GM23338 (cell line): ENCODE measurements at regions not wholly inside any gene's neighbourhood (a gene's known extent, or its start where the extent isn't known, plus 50 kb on each side); places are given as distances from the start of the nearest gene placed in this dataset.

ENCODE experiments used
- ATAC-seq: fragments of 200-7000 bp; cut with Tn5 transposase; 3 replicates; pipeline ENCODE4 v1.9.1; 2020
- DNase-seq: peaks from one replicate; pipeline ENCODE4 v3.0.0-alpha.2; 2015; ENCODE audit warnings: low spot score
- H2AFZ ChIP-seq: fragments of 200-600 bp; sonication (generic); 2 replicates; pipeline ENCODE4 v1.8.0; 2016; ENCODE audit warnings: antibody characterized with exemption, mild to moderate bottlenecking, moderate library complexity
- H3F3A ChIP-seq: fragments of 200-600 bp; sonication (generic); replicated peaks from 2 replicates; pipeline ENCODE4 v1.8.0; 2017; ENCODE audit warnings: antibody characterized with exemption, mixed run types, low read depth
- H3K27ac ChIP-seq: fragments of 200-600 bp; sonication (generic); 2 replicates; pipeline ENCODE4 v1.6.1; 2016; ENCODE audit warnings: low read depth
- H3K27me3 ChIP-seq: fragments of 200-600 bp; sonication (generic); 2 replicates; pipeline ENCODE4 v1.8.0; 2016; ENCODE audit warnings: mild to moderate bottlenecking, mixed run types, moderate library complexity; ENCODE audit not compliant: insufficient read depth
- H3K36me3 ChIP-seq: fragments of 200-600 bp; sonication (generic); 2 replicates; pipeline ENCODE4 v1.8.0; 2016; ENCODE audit warnings: mild to moderate bottlenecking; ENCODE audit not compliant: insufficient read depth
- H3K4me1 ChIP-seq: fragments of 200-600 bp; sonication (generic); 2 replicates; pipeline ENCODE4 v1.8.0; 2016; ENCODE audit warnings: mild to moderate bottlenecking, moderate library complexity; ENCODE audit not compliant: insufficient read depth
- H3K4me2 ChIP-seq: fragments of 200-600 bp; sonication (generic); 2 replicates; pipeline ENCODE4 v1.7.1; 2017; ENCODE audit warnings: mixed run types
- H3K4me3 ChIP-seq: fragments of 200-600 bp; sonication (generic); 2 replicates; pipeline ENCODE4 v1.6.1; 2016; ENCODE audit warnings: mixed run types
- H3K79me2 ChIP-seq: fragments of 200-600 bp; sonication (generic); replicated peaks from 2 replicates; pipeline ENCODE4 v1.8.0; 2017; ENCODE audit warnings: mild to moderate bottlenecking; ENCODE audit not compliant: insufficient read depth
- H3K9me2 ChIP-seq: fragments of 200-600 bp; sonication (generic); 2 replicates; pipeline ENCODE4 v1.8.0; 2017; ENCODE audit not compliant: insufficient read depth
- H4K20me1 ChIP-seq: fragments of 200-600 bp; sonication (generic); replicated peaks from 2 replicates; pipeline ENCODE4 v1.8.0; 2017; ENCODE audit warnings: mild to moderate bottlenecking; ENCODE audit not compliant: insufficient read depth
- H3K27ac Mint-ChIP-seq: 2 replicates; pipeline ENCODE4 v1.8.0; 2020; ENCODE audit warnings: inconsistent platforms, mild to moderate bottlenecking, moderate library complexity, mixed read lengths
- H3K27me3 Mint-ChIP-seq: 3 replicates; pipeline ENCODE4 v1.8.0; 2022; ENCODE audit warnings: low read depth, mild to moderate bottlenecking, moderate library complexity, mixed read lengths, inconsistent platforms; ENCODE audit not compliant: insufficient read depth, poor library complexity
- H3K36me3 Mint-ChIP-seq: 3 replicates; pipeline ENCODE4 v1.8.0; 2021; ENCODE audit warnings: low read depth, mild to moderate bottlenecking, inconsistent platforms, moderate library complexity, mixed read lengths
- H3K4me1 Mint-ChIP-seq: 3 replicates; pipeline ENCODE4 v1.8.0; 2020; ENCODE audit warnings: mild to moderate bottlenecking, inconsistent platforms, mixed read lengths
- H3K4me3 Mint-ChIP-seq: 3 replicates; pipeline ENCODE4 v1.8.0; 2021; ENCODE audit warnings: moderate library complexity, mild to moderate bottlenecking, inconsistent platforms, mixed read lengths
- H3K9me3 Mint-ChIP-seq: 3 replicates; pipeline ENCODE4 v1.8.0; 2020; ENCODE audit warnings: moderate library complexity, mild to moderate bottlenecking, inconsistent platforms, mixed read lengths
- CREB1 ChIP-seq: fragments of 250-450 bp; sonication (Bioruptor Pico); IDR thresholded peaks from 2 replicates; pipeline ENCODE4 v1.5.0; 2020; ENCODE audit warnings: low read depth, mild to moderate bottlenecking, moderate library complexity
- EZH2 ChIP-seq: fragments of 200-600 bp; sonication (generic); IDR thresholded peaks from one replicate; pipeline ENCODE4 v1.8.0; 2017; ENCODE audit warnings: antibody characterized with exemption, mild to moderate bottlenecking, low read depth; ENCODE audit not compliant: unreplicated experiment
- JUNB ChIP-seq: IDR thresholded peaks from one replicate; pipeline ENCODE4 v1.6.1; 2016; ENCODE audit warnings: antibody characterized with exemption; ENCODE audit not compliant: unreplicated experiment
- NANOG ChIP-seq: IDR thresholded peaks from 2 replicates; pipeline ENCODE4 v1.6.1; 2016; ENCODE audit warnings: antibody characterized with exemption, borderline replicate concordance
- POLR2AphosphoS5 ChIP-seq: IDR thresholded peaks from 2 replicates; pipeline ENCODE4 v1.6.1; 2016; ENCODE audit warnings: antibody characterized with exemption, low read depth
- STAT1 ChIP-seq: IDR thresholded peaks from one replicate; pipeline ENCODE4 v1.6.1; 2016; ENCODE audit warnings: antibody characterized with exemption; ENCODE audit not compliant: unreplicated experiment
- TF ChIP-seq, protein P1 (sequence below): fragments of 250-450 bp; sonication (Bioruptor Pico); IDR thresholded peaks from 2 replicates; pipeline ENCODE4 v1.5.0; 2020; ENCODE audit warnings: mild to moderate bottlenecking, moderate library complexity
- TF ChIP-seq, protein P2 (sequence below): IDR thresholded peaks from 2 replicates; pipeline ENCODE4 v1.6.1; 2016; ENCODE audit warnings: antibody characterized with exemption
- TF ChIP-seq, protein P3 (sequence below), 2 experiments: fragments of 200-600 bp in 1 of 2; sonication (generic) in 1 of 2; conservative IDR thresholded peaks; 2 replicates each; pipeline versions ENCODE4 v1.5.1 to v1.6.1; 2016 to 2017; ENCODE audit warnings: antibody characterized with exemption in 2 of 2, low read depth in 2 of 2, mild to moderate bottlenecking in 2 of 2, moderate library complexity in 1 of 2

DNA sequence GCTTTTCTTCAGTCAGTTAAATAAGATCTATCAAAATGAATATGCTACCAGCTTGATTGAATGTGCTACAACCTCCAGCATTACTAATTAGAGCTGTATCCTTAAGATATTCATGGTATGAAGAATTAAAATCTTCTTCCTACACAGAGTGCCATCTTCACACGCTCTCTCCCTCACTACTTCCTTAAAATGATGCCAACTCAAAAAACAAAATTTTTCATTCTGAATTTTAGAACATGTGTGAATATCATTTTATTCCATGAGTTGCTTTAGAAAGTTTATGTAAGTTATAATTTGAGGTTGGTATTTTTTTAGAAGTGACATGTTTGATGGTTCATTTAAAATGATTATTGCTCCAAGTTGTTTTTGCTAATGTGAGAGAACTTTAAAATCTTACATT lies 407.5 kb upstream of the CELF2 start:
- Histone ChIP-seq H3K27ac (no peak overlapping the region), H3K4me3 (no peak overlapping the region), H3K27me3 (no peaks in the 10 kb centered on the region), H2AFZ (no peak overlapping the region), H3K9me2 (no peaks in the 10 kb centered on the region; the same call in 1 of the 2 replicates), H4K20me1 (no peaks in the 10 kb centered on the region), H3K4me1 (no peaks in the 10 kb centered on the region), H3K4me2 (no peak overlapping the region), H3K36me3 (no peaks in the 10 kb centered on the region), H3F3A (no peaks in the 10 kb centered on the region), H3K79me2 (no peaks in the 10 kb centered on the region)
- no peak for TF ChIP-seq STAT1
- TF ChIP-seq POLR2AphosphoS5 = no peak
- TF ChIP-seq, protein P1, sequence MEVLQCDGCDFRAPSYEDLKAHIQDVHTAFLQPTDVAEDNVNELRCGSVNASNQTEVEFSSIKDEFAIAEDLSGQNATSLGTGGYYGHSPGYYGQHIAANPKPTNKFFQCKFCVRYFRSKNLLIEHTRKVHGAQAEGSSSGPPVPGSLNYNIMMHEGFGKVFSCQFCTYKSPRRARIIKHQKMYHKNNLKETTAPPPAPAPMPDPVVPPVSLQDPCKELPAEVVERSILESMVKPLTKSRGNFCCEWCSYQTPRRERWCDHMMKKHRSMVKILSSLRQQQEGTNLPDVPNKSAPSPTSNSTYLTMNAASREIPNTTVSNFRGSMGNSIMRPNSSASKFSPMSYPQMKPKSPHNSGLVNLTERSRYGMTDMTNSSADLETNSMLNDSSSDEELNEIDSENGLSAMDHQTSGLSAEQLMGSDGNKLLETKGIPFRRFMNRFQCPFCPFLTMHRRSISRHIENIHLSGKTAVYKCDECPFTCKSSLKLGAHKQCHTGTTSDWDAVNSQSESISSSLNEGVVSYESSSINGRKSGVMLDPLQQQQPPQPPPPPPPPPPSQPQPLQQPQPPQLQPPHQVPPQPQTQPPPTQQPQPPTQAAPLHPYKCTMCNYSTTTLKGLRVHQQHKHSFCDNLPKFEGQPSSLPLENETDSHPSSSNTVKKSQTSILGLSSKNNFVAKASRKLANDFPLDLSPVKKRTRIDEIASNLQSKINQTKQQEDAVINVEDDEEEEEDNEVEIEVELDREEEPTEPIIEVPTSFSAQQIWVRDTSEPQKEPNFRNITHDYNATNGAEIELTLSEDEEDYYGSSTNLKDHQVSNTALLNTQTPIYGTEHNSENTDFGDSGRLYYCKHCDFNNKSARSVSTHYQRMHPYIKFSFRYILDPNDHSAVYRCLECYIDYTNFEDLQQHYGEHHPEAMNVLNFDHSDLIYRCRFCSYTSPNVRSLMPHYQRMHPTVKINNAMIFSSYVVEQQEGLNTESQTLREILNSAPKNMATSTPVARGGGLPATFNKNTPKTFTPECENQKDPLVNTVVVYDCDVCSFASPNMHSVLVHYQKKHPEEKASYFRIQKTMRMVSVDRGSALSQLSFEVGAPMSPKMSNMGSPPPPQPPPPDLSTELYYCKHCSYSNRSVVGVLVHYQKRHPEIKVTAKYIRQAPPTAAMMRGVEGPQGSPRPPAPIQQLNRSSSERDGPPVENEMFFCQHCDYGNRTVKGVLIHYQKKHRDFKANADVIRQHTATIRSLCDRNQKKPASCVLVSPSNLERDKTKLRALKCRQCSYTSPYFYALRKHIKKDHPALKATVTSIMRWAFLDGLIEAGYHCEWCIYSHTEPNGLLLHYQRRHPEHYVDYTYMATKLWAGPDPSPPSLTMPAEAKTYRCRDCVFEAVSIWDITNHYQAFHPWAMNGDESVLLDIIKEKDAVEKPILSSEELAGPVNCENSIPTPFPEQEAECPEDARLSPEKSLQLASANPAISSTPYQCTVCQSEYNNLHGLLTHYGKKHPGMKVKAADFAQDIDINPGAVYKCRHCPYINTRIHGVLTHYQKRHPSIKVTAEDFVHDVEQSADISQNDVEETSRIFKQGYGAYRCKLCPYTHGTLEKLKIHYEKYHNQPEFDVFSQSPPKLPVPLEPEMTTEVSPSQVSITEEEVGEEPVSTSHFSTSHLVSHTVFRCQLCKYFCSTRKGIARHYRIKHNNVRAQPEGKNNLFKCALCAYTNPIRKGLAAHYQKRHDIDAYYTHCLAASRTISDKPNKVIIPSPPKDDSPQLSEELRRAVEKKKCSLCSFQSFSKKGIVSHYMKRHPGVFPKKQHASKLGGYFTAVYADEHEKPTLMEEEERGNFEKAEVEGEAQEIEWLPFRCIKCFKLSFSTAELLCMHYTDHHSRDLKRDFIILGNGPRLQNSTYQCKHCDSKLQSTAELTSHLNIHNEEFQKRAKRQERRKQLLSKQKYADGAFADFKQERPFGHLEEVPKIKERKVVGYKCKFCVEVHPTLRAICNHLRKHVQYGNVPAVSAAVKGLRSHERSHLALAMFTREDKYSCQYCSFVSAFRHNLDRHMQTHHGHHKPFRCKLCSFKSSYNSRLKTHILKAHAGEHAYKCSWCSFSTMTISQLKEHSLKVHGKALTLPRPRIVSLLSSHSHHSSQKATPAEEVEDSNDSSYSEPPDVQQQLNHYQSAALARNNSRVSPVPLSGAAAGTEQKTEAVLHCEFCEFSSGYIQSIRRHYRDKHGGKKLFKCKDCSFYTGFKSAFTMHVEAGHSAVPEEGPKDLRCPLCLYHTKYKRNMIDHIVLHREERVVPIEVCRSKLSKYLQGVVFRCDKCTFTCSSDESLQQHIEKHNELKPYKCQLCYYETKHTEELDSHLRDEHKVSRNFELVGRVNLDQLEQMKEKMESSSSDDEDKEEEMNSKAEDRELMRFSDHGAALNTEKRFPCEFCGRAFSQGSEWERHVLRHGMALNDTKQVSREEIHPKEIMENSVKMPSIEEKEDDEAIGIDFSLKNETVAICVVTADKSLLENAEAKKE (CRISPR knock-in tag) = no peak
- no peak for TF ChIP-seq CREB1 (CRISPR knock-in tag)
- TF ChIP-seq EZH2 = no peak
- TF ChIP-seq NANOG = no peak
- no peak overlapping the region for H3K4me3 Mint-ChIP-seq
- H3K27ac Mint-ChIP-seq = no peak overlapping the region
- DNase-seq (no peak), ATAC-seq (no peak)
- H3K9me3 Mint-ChIP-seq = no peaks in the 10 kb centered on the region
- H3K27me3 Mint-ChIP-seq = no peaks in the 10 kb centered on the region
- H3K36me3 Mint-ChIP-seq = no peaks in the 10 kb centered on the region
- H3K4me1 Mint-ChIP-seq = no peaks in the 10 kb centered on the region; the same call in 2 of the 3 replicates

DNA sequence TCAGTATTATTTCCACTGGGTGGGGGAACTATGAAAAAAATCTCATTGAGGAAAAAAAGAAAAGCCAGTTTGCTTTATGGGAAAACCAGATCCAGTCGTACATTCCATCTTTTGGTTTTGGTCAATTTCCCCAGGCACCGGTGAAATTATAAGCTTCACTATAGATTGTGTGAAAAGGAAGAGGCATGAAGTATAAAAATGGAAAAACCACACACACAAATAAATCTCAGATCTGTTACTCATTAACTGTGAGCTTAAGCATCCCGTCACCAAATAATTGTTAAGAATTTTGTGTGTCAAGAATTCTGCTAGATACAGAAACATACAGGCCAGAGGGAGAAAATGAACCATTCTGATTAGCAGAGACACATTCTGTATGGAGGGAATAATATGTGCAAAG lies 405.5 kb upstream of the CELF2 start:
- no peak for ATAC-seq
- Histone ChIP-seq H3K9me2 (no peaks in the 10 kb centered on the region; the same call in 1 of the 2 replicates), H3K27me3 (no peaks in the 10 kb centered on the region), H3K36me3 (no peaks in the 10 kb centered on the region), H3K4me3 (no peak overlapping the region), H3K27ac (no peak overlapping the region), H2AFZ (no peak overlapping the region), H4K20me1 (no peaks in the 10 kb centered on the region), H3K4me2 (no peak overlapping the region), H3F3A (no peaks in the 10 kb centered on the region), H3K4me1 (no peaks in the 10 kb centered on the region), H3K79me2 (no peaks in the 10 kb centered on the region)
- no peak overlapping the region for H3K27ac Mint-ChIP-seq
- no peaks in the 10 kb centered on the region for H3K36me3 Mint-ChIP-seq
- H3K4me3 Mint-ChIP-seq = no peak overlapping the region
- no peaks in the 10 kb centered on the region for H3K27me3 Mint-ChIP-seq
- no peaks in the 10 kb centered on the region; the same call in 2 of the 3 replicates for H3K4me1 Mint-ChIP-seq
- H3K9me3 Mint-ChIP-seq = no peaks in the 10 kb centered on the region
- no peak for DNase-seq
- TF ChIP-seq, protein P2, sequence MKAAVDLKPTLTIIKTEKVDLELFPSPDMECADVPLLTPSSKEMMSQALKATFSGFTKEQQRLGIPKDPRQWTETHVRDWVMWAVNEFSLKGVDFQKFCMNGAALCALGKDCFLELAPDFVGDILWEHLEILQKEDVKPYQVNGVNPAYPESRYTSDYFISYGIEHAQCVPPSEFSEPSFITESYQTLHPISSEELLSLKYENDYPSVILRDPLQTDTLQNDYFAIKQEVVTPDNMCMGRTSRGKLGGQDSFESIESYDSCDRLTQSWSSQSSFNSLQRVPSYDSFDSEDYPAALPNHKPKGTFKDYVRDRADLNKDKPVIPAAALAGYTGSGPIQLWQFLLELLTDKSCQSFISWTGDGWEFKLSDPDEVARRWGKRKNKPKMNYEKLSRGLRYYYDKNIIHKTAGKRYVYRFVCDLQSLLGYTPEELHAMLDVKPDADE = no peak
- TF ChIP-seq EZH2 (no peak), JUNB (no peak), NANOG (no peak)
- TF ChIP-seq, protein P3, sequence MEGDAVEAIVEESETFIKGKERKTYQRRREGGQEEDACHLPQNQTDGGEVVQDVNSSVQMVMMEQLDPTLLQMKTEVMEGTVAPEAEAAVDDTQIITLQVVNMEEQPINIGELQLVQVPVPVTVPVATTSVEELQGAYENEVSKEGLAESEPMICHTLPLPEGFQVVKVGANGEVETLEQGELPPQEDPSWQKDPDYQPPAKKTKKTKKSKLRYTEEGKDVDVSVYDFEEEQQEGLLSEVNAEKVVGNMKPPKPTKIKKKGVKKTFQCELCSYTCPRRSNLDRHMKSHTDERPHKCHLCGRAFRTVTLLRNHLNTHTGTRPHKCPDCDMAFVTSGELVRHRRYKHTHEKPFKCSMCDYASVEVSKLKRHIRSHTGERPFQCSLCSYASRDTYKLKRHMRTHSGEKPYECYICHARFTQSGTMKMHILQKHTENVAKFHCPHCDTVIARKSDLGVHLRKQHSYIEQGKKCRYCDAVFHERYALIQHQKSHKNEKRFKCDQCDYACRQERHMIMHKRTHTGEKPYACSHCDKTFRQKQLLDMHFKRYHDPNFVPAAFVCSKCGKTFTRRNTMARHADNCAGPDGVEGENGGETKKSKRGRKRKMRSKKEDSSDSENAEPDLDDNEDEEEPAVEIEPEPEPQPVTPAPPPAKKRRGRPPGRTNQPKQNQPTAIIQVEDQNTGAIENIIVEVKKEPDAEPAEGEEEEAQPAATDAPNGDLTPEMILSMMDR (conservative IDR thresholded peaks at IDR 0.05; ENCODE audit: low read depth in 2 of 2) = no peak
